ENCODE measurements at regions not wholly inside any gene's neighbourhood (a gene's known extent, or its start where the extent isn't known, plus 50 kb on each side); places are given as distances from the start of the nearest gene placed in this dataset.

GRCh38 chr4:95979961-95980876 lies 140.3 kb downstream of the PDHA2 start:
- TF ChIP-seq POLR2A (IDR thresholded peaks at IDR 0.05) = no peak
- TF ChIP-seq CTCF (IDR thresholded peaks at IDR 0.05 in 4 of 5, conservative IDR thresholded peaks at IDR 0.05 in 1 of 5) = no peak
